Activated CD4-positive, alpha-beta T cell treated with anti-CD3 and anti-CD28 coated beads, Interleukin-2, amount 50 U/mL, for 4 hours (primary cell): ENCODE measurements at regions not wholly inside any gene's neighbourhood (a gene's known extent, or its start where the extent isn't known, plus 50 kb on each side); places are given as distances from the start of the nearest gene placed in this dataset.

Experiments
- DNase-seq, 2 experiments: peaks; one replicate each; pipeline ENCODE4 v3.0.0-alpha.2; 2020

GRCh38 chr10:35754519-35754918 is 112.4 kb upstream of the FZD8 start:
- DNase-seq, result no peak

DNA sequence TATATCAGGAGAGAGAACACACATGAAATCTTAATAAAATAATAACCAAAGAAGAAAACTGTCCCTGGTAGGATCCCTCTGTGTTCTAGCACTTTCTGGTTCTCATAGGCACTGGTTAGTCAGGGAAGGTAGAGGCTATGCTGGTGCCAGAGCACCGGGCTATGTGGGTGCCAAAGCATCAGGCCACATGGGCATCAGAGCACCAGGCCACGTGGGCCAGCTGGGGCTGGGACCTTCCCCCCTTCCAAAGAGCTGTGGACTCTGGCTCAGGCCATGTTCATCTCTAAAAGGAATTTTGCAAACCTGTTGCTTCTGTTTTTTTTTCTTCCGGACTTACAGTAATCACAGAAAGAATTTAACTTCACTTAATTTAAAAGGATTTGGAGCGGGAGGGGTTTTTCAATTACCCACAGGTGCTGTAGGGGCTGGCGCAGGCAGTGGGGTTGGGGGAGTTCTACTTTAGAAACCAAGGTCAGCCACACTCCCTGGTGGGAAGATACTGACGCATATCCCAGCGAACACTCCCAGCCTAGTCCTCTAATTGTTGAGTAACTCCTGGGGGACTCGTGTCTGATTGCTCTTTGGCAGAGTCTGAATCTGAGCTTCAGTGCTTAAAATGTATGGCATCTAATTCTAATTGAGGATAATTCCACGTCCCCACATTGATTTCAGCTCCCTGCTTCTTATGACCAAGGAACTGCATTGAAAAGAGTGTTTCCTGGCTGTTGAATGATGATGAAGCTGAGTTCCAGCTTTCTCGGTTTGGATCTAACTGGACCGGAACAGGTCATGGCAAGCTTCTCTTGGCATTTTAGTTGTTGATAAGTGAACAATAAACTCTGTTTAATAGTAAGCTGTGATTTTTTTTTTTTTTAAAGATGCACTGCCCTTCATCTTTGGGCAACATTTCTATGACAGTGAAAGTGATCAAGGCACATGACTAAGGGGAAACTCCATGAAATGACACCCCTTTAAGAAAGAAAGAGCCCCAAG is 110.7 kb upstream of the FZD8 start:
- DNase-seq, result no peak

- no peak for DNase-seq
Observed at GRCh38 chr10:35751347-35751746, 109.3 kb upstream of the FZD8 start.

- no peak for DNase-seq
Observed at GRCh38 chr10:35749230-35749629, 107.1 kb upstream of the FZD8 start.

DNA sequence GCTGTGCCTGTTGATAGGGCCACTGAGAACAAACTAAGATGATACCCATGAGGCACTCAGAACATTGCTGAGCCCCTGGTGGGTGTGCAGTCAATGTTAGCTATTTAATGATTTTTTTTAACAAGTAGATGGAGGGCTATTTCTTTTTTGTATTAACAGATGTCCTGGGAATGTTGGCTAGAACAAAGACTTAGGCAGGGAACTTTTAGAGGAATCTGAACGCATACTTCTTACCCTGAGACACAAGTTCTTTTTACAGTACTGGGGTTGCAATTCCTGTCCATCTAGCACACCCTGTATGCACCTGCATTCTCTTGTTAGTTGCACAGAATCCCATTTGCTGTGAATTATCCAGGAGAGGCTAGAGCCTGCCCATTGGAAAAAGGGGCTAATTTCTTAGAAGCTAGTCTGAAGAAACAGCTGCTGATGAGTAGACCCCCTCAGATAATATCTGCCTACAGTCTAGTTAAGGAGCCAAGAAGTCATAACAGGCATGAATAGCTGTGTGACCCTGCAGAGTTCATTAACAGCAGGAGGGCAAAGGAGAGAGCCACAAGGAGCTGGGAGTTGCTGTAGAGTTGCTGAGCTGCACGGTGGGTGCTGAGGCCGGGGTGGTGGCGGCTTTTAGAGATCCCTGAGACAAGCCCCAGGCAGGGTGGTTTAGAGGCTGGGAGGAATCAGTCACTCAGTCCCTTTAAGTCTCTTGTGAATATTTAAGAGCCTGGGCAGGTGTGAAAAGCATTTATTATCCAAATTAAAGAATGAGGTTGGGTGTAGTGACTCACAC is 103.7 kb upstream of the FZD8 start:
- DNase-seq, result no peak

DNA sequence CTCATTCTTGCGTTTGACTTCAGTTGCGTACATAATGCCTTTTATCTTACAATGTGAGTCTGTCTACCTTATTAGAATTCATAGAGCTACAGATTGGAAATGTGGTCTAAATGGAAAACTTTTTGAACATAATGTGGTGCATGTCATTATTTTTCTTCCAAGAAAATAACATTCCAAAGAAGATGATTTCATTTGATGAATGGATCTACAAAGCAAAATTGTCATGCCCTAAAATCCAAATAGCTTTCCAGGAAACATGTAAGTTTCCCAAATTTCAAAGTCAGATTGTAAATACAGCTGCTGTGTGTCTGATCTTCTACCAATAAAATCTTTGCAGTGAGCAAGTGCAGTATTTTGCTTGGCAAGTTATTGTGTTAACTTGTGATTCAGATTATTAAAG is 101.8 kb upstream of the FZD8 start:
- no peak for DNase-seq

DNA sequence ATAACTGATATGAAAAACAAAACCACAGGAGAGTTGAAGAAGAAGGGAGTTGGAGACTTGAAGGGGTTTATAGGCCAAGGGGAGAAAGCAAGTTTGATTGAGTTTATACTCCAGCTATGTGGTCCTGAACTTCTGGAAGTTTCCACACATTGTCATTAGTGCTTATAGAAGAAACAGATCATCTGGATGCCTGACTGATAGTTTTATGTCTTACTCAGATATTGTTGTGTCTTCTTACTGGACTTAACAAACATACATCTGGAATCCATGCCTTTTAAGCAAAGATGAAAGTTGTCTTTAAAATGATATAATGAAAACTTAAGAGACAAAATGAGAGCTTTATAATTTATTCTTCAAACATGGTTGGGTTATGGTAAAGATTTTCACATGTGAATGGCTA is 101.3 kb upstream of the FZD8 start:
- no peak for DNase-seq

GRCh38 chr10:35739998-35740397 is 97.9 kb upstream of the FZD8 start:
- DNase-seq, result no peak

- no peak for DNase-seq
Observed at GRCh38 chr10:35735412-35735811, 93.3 kb upstream of the FZD8 start.

- no peak for DNase-seq
Observed at GRCh38 chr10:35731828-35732227, 89.7 kb upstream of the FZD8 start.

- no peak for DNase-seq
Observed at GRCh38 chr10:35728341-35728740, 86.2 kb upstream of the FZD8 start.

DNA sequence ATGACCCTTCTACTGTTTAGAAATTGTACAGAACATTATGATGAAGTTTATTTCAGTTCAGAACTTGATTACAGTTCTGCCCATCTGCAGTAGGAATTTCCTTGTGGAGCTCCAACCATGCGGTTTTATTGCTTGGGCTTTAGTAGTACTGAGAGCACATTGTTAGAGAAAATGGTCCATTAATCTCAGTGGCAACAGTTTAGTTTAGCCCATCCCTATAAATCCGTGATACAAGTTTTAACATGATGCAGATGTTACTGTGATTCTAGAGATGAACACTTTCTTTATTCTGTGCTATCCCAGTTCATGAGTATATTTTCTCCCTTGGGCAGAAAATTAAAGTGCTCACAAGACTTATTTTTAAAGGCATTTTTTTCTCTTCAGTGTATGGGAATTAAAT is 84.8 kb upstream of the FZD8 start:
- no peak for DNase-seq

- DNase-seq, result no peak
Observed at GRCh38 chr10:35723992-35724391, 81.9 kb upstream of the FZD8 start.

GRCh38 chr10:35723059-35723458 is 81.0 kb upstream of the FZD8 start:
- DNase-seq, result no peak

GRCh38 chr10:35722636-35723035 is 80.5 kb upstream of the FZD8 start:
- no peak for DNase-seq

GRCh38 chr10:35722226-35722625 is 80.1 kb upstream of the FZD8 start:
- no peak for DNase-seq

DNA sequence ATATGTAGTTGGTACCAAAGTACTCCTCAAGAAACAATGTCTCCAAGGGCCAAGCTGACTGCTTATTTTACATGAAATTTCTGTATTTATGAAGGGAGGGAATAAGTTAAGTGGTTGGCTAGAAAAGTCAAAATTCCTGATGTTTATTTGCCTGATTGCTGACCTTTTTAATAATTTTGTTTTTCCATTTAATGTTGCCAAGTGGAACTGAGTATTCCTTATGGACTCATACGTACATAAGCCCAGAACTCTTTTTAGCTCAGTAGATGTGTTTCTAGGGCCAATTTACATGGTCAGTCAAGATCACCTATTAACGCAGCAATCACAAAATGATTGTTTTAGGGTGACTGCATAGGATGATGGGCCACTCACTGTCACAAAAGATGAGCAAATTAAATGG is 78.3 kb upstream of the FZD8 start:
- DNase-seq, result no peak

GRCh38 chr10:35716776-35717175 is 74.7 kb upstream of the FZD8 start:
- DNase-seq, result no peak

DNA sequence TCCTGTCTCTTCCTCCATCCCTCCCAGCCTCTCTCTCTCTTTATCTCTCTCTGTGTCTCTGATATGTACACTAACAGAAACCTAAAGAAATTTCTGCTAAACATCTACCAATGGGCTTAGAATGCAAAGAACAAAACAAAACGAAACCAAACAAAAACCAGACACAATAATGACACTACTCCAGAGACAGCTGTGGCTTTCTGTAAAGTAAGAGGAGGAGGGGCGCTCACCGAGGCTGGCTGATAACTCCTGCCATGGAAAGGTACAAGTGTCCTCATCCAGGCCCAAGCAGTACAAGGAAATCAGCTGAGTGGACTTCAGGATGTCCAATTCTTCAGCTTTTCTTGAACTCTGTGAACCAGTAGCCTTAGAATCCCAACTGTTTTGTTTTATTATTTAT is 70.4 kb upstream of the FZD8 start:
- no peak for DNase-seq

DNA sequence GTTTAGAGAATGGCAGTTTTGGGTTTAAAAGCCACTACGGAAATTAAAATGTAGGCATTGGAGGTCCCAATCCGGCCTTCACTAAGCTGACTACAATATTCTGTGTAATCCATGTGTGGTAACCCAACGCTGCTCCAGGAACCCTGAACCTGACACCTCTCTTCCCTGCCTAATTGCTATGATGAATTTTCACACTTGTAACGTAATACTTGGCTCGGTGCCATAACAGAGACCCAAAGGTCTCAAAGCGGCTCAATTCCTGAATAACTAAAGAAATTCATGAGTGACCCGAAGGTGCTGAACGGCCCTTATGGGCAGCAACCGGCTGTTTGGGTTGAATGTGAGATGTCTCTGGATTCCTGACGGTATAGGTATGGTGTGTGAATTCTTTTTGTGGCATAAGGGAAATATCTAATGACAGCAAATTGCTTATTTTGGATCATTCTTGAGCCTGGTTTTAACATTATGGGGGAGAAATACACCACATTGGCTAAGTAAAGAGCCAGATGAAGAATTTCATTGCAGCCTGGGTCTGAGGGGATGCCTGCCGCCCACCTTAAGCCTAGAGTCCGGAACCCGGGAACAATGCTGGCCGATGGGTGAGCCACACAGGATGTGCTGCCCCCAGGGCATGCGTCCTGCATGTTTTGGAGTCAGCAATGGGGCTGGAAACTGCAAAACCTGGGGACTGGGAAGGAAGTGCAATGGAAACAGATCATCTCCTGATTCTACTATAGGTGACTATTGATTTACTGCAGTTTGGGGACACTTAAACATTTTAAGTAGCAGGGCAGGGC is 69.7 kb upstream of the FZD8 start:
- no peak for DNase-seq

DNA sequence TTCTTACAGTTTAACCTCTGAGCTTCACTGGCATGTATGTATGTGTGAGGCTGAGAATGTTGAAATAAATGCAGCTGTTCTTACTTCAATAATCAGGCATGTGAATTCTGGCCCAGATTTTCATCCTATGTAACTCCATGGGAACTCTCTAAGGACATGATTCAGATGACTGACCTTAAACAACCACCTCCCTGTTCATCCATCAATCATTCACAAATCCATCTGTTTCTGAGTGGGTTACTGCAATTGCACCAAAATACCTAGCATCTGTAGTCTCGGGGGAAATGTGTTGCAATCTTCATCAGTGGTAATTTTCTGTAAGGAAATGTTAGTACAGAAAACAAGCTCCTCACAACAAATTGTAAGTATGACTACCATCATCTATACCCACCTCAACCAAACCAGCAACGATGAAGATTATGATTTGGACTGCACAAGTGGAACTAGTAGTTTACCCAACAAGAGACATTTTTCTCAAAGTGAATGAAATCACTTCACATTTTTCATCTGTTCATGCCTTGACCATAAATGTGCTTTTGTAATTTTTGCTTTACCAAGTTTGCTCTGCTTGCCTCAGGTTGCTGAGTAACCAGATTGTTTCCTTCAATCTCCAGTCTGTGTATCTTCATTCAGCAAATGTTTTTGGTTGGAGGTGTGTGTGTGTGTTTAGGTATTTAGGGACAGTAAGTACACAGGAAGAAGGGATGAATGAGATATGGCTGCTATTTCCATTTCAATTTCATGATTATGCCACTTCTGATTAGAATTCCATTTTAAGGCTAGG is 65.7 kb upstream of the FZD8 start:
- no peak for DNase-seq

DNA sequence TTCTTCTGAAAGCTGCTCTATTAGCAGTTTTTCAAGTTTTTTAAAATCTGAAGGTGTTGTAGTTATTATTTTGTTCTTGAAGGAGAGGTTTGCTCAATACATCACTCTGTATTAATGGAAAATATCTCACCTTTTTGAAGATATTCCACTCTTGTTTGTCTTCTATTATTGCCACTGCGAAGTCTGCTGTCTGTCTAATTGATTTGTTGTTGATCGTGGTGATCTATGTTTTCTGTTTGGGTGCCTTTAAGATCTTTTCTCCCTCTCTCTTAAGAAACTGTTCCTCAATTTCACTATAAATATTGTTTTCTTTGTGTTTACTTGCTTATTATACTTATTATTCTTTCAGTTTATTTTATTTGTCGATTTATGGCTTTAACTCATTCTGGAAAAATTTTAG is 64.9 kb upstream of the FZD8 start:
- DNase-seq, result no peak
